Rectal smooth muscle tissue (tissue), 1 donor: ENCODE measurements at regions not wholly inside any gene's neighbourhood (a gene's known extent, or its start where the extent isn't known, plus 50 kb on each side); places are given as distances from the start of the nearest gene placed in this dataset.

Experiments used
- H3K27ac ChIP-seq: one replicate; pipeline ENCODE4 v1.7.0; 2013; ENCODE audit warnings: low read depth, low read length, inconsistent platforms
- H3K27me3 ChIP-seq: one replicate; pipeline ENCODE4 v1.7.0; 2013; ENCODE audit warnings: low read length; ENCODE audit not compliant: control insufficient read depth, insufficient read depth
- H3K36me3 ChIP-seq: one replicate; pipeline ENCODE4 v1.7.0; 2013; ENCODE audit warnings: low read length; ENCODE audit not compliant: control insufficient read depth, insufficient read depth
- H3K4me1 ChIP-seq: one replicate; pipeline ENCODE4 v1.7.0; 2013; ENCODE audit warnings: low read length; ENCODE audit not compliant: control insufficient read depth, insufficient read depth
- H3K4me3 ChIP-seq: one replicate; pipeline ENCODE4 v1.7.0; 2013; ENCODE audit warnings: low read length
- H3K9ac ChIP-seq: one replicate; pipeline ENCODE4 v1.7.0; 2013; ENCODE audit warnings: low read length

GRCh38 chr16:9260666-9261065 lies 169.2 kb downstream of the HAPSTR1 start:
- Histone ChIP-seq H3K27ac (no peak overlapping the region), H3K27me3 (no peaks in the 10 kb centered on the region), H3K9ac (no peak overlapping the region), H3K4me1 (no peaks in the 10 kb centered on the region), H3K36me3 (no peaks in the 10 kb centered on the region), H3K4me3 (no peak overlapping the region)

- Histone ChIP-seq H3K27ac (no peak overlapping the region), H3K9ac (no peak overlapping the region), H3K36me3 (no peaks in the 10 kb centered on the region), H3K4me1 (no peaks in the 10 kb centered on the region), H3K4me3 (no peak overlapping the region), H3K27me3 (no peaks in the 10 kb centered on the region)
These were observed 169.9 kb downstream of the HAPSTR1 start for GRCh38 chr16:9261376-9261775.

GRCh38 chr16:9262941-9263715 lies 171.7 kb downstream of the HAPSTR1 start:
- no peaks in the 10 kb centered on the region for H3K27me3 ChIP-seq
- H3K4me3 ChIP-seq = no peak overlapping the region

DNA sequence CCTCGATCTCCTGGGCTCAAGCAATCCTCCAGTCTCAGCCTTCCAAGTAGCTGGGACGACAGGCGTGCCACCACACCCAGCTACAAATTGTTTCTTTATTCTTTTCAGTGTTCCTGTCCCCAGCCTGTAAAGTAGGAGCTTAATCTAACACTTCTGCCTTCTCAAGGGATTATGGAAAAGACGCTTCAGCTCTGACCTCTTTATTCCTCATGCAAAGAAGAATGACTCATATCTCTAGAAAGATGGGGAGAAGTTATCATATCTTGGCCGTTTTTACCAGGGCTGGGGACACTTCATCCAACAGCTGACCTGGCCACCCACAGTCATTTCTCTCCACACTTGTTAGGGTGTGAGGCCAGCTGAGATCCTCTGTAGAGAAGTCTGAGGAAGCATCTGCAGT lies 172.6 kb downstream of the HAPSTR1 start:
- no peak overlapping the region for H3K27ac ChIP-seq
- H3K9ac ChIP-seq = no peak overlapping the region
- H3K4me1 ChIP-seq = no peaks in the 10 kb centered on the region
- no peak overlapping the region for H3K4me3 ChIP-seq
- H3K27me3 ChIP-seq = no peaks in the 10 kb centered on the region
- H3K36me3 ChIP-seq = no peaks in the 10 kb centered on the region

More at GRCh38 chr16:9262941-9263715, 171.7 kb downstream of the HAPSTR1 start:
- H3K4me1 ChIP-seq = no peaks in the 10 kb centered on the region
- H3K27ac ChIP-seq = no peak overlapping the region
- H3K9ac ChIP-seq = no peak overlapping the region
- H3K36me3 ChIP-seq = no peaks in the 10 kb centered on the region

GRCh38 chr16:9268446-9268845 lies 177.0 kb downstream of the HAPSTR1 start:
- Histone ChIP-seq H3K4me1 (no peaks in the 10 kb centered on the region), H3K9ac (no peak overlapping the region), H3K4me3 (no peak overlapping the region), H3K36me3 (no peaks in the 10 kb centered on the region), H3K27ac (no peak overlapping the region), H3K27me3 (no peaks in the 10 kb centered on the region)

DNA sequence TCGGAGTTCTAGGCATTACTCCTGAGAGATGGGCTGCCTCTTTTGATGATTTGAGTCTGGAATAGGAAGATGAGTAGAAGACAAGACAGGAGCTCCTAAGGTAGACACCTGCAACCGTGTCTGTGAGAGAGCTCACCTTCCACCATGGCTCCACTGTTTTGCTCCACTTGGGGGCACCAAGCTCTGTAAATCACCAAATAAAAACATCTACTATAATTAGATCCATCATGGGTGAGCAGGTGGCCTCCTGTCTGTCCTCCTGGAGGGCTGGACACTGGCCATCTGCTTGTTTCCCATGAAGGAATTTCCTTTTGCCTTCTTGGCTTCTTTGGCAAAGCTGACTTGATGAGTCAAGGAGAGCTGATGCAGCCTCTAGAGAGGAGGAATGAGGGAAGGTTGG lies 179.0 kb downstream of the HAPSTR1 start:
- Histone ChIP-seq H3K27ac (no peak overlapping the region), H3K9ac (no peak overlapping the region), H3K4me1 (no peaks in the 10 kb centered on the region), H3K36me3 (no peaks in the 10 kb centered on the region), H3K27me3 (no peaks in the 10 kb centered on the region), H3K4me3 (no peak overlapping the region)

GRCh38 chr16:9270941-9271340 lies 179.5 kb downstream of the HAPSTR1 start:
- Histone ChIP-seq H3K4me1 (no peaks in the 10 kb centered on the region), H3K9ac (no peak overlapping the region), H3K4me3 (no peak overlapping the region), H3K27me3 (no peaks in the 10 kb centered on the region), H3K27ac (no peak overlapping the region), H3K36me3 (no peaks in the 10 kb centered on the region)

DNA sequence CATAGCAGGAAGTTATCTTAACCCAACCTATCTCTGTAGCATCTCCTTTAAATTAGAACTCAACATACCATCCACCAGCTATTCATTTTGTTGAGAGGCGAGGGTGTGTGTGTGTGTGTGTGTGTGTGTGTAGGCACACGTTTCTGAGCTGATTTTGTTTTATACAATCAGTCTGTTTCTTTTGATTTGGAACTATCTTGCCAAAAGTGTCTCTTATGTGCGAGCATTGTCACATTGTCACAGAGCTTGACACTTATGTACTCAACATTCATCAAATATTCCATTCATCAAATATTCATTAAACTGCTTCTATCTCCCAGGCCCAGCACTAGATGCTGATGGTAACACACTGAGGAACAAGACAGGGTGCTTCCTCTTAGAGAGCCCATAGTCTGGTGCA lies 180.4 kb downstream of the HAPSTR1 start:
- H3K36me3 ChIP-seq = no peaks in the 10 kb centered on the region
- no peaks in the 10 kb centered on the region for H3K4me1 ChIP-seq
- H3K27me3 ChIP-seq = no peaks in the 10 kb centered on the region
- no peak overlapping the region for H3K4me3 ChIP-seq
- no peak overlapping the region for H3K27ac ChIP-seq
- no peak overlapping the region for H3K9ac ChIP-seq

DNA sequence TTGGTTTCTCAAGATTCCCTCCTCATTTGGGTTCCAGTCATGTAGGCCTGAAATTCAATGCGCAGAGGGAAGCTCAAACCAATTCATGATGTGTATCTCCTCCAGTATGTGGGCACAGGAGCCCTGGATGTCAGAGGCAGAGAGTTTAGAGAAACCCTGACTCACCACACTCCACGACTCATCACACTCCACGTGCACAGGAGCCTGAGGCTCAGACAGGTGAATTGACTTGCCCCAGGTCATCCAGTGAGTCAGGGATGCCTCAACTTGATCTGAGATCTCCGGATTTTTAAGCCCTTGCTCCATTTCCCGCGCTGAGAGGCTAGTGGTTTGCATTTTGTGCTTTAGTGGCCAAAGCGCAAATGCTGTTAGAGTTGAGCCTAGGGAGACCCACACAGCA lies 183.9 kb downstream of the HAPSTR1 start:
- Histone ChIP-seq H3K4me1 (no peaks in the 10 kb centered on the region), H3K27me3 (no peaks in the 10 kb centered on the region), H3K27ac (no peak overlapping the region), H3K36me3 (no peaks in the 10 kb centered on the region), H3K9ac (no peak overlapping the region), H3K4me3 (no peak overlapping the region)

DNA sequence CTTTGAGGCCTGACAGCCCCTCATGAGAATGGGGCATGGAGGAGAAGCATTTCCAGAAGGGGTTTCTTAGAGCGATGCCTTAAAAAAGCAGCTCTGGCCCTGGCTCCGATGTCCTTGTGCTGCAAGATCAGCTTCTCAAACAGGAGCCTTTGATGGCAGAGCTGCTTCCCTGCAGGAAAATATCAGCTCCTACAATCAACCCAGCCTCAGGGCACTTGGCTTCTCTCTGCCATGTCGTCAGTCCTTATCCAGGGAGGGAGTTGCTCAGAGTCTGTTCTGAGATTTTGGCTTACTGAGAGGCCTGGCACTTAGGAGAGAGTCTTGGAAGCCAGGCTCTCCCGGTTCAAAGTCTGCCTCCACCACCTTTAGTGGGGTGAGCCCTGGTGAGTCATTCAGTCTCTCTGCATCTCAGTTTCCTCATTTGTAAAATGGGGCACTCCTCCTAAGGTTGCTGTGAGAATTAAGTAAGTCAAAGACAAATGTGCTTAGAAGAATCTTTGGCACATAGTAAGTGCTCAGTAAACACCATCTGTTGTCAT lies 184.4 kb downstream of the HAPSTR1 start:
- H3K27ac ChIP-seq = no peak overlapping the region
- H3K9ac ChIP-seq = no peak overlapping the region
- H3K4me1 ChIP-seq = no peaks in the 10 kb centered on the region
- H3K4me3 ChIP-seq = no peak overlapping the region
- no peaks in the 10 kb centered on the region for H3K27me3 ChIP-seq
- H3K36me3 ChIP-seq = no peaks in the 10 kb centered on the region

- Histone ChIP-seq H3K36me3 (no peaks in the 10 kb centered on the region), H3K27ac (no peak overlapping the region), H3K4me3 (no peak overlapping the region), H3K27me3 (no peaks in the 10 kb centered on the region), H3K4me1 (no peaks in the 10 kb centered on the region), H3K9ac (no peak overlapping the region)
These were observed 188.0 kb downstream of the HAPSTR1 start for GRCh38 chr16:9279291-9280068.

GRCh38 chr16:9280069-9280466 lies 188.6 kb downstream of the HAPSTR1 start:
- H3K9ac ChIP-seq = no peak overlapping the region
- no peaks in the 10 kb centered on the region for H3K4me1 ChIP-seq
- H3K4me3 ChIP-seq = no peak overlapping the region
- H3K27me3 ChIP-seq = no peaks in the 10 kb centered on the region
- H3K36me3 ChIP-seq = no peaks in the 10 kb centered on the region
- H3K27ac ChIP-seq = no peak overlapping the region
